HK-2 (cell line): ENCODE measurements at regions not wholly inside any gene's neighbourhood (a gene's known extent, or its start where the extent isn't known, plus 50 kb on each side); places are given as distances from the start of the nearest gene placed in this dataset.

Experiments
- DNase-seq: peaks from one replicate; pipeline ENCODE4 v3.0.0-alpha.2; 2018; ENCODE audit not compliant: unreplicated experiment

GRCh38 chr9:23431459-23431858, 394.6 kb downstream of the ELAVL2 start:
- DNase-seq, result no peak

- no peak for DNase-seq
These were observed 391.4 kb downstream of the ELAVL2 start for GRCh38 chr9:23434654-23435053.

GRCh38 chr9:23438299-23438907, 387.6 kb downstream of the ELAVL2 start:
- DNase-seq, result no peak

- no peak for DNase-seq
These were observed 384.8 kb downstream of the ELAVL2 start for GRCh38 chr9:23441275-23441674.

- no peak for DNase-seq
These were observed 381.4 kb downstream of the ELAVL2 start for GRCh38 chr9:23444658-23445057.

- no peak for DNase-seq
These were observed 378.9 kb downstream of the ELAVL2 start for GRCh38 chr9:23447166-23447565.

GRCh38 chr9:23447944-23448343, 378.1 kb downstream of the ELAVL2 start:
- DNase-seq, result no peak

GRCh38 chr9:23451802-23452418, 374.1 kb downstream of the ELAVL2 start:
- no peak for DNase-seq

- DNase-seq, result no peak
These were observed 361.8 kb downstream of the ELAVL2 start for GRCh38 chr9:23464275-23464674.

- no peak for DNase-seq
These were observed 358.8 kb downstream of the ELAVL2 start for GRCh38 chr9:23467276-23467675.

GRCh38 chr9:23477908-23478307, 348.1 kb downstream of the ELAVL2 start:
- DNase-seq, result no peak

GRCh38 chr9:23483566-23483965, 342.5 kb downstream of the ELAVL2 start:
- no peak for DNase-seq

- DNase-seq, result peak; percentile 5
These were observed 333.7 kb downstream of the ELAVL2 start for GRCh38 chr9:23492126-23493002.

GRCh38 chr9:23493219-23493618, 332.8 kb downstream of the ELAVL2 start:
- DNase-seq, result no peak

- DNase-seq, result no peak
These were observed 329.4 kb downstream of the ELAVL2 start for GRCh38 chr9:23496489-23497136.

- DNase-seq, result no peak
These were observed 328.9 kb downstream of the ELAVL2 start for GRCh38 chr9:23497137-23497504.

- DNase-seq, result no peak
These were observed 324.0 kb downstream of the ELAVL2 start for GRCh38 chr9:23502004-23502403.

- no peak for DNase-seq
These were observed 303.1 kb downstream of the ELAVL2 start for GRCh38 chr9:23522952-23523351.

GRCh38 chr9:23524607-23525155, 301.4 kb downstream of the ELAVL2 start:
- no peak for DNase-seq

- DNase-seq, result no peak
These were observed 299.2 kb downstream of the ELAVL2 start for GRCh38 chr9:23526806-23527205.

- no peak for DNase-seq
These were observed 293.8 kb downstream of the ELAVL2 start for GRCh38 chr9:23532282-23532681.
